ENCODE measurements at regions not wholly inside any gene's neighbourhood (a gene's known extent, or its start where the extent isn't known, plus 50 kb on each side); places are given as distances from the start of the nearest gene placed in this dataset.

GRCh38 chr7:18221377-18222293, 194.0 kb upstream of the PRPS1L1 start (continued):
- TF ChIP-seq ZNF462 (CRISPR knock-in tag; IDR thresholded peaks at IDR 0.05) (no peak), ETS1 (IDR thresholded peaks at IDR 0.05) (no peak), ZNF114 (CRISPR knock-in tag; IDR thresholded peaks at IDR 0.05) (no peak), POLR2AphosphoS5 (IDR thresholded peaks at IDR 0.05; ENCODE audit: low read depth) (no peak)

- Mint-ChIP-seq H3K4me3 (no peak overlapping the region), H3K27me3 (ENCODE audit: insufficient read depth, low read depth, poor library complexity) (no peaks in the 10 kb centered on the region), H3K36me3 (ENCODE audit: low read depth) (no peaks in the 10 kb centered on the region), H3K4me1 (no peaks in the 10 kb centered on the region), H3K9me3 (no peaks in the 10 kb centered on the region), H3K27ac (no peak overlapping the region)
- Histone ChIP-seq H3K36me3 (ENCODE audit: insufficient read depth) (no peaks in the 10 kb centered on the region), H3K4me1 (ENCODE audit: insufficient read depth) (no peaks in the 10 kb centered on the region), H3K27me3 (ENCODE audit: insufficient read depth) (no peaks in the 10 kb centered on the region), H3K9me2 (ENCODE audit: insufficient read depth) (no peaks in the 10 kb centered on the region), H3K4me2 (no peak overlapping the region), H3K4me3 (no peak overlapping the region), H2AFZ (no peak overlapping the region), H3F3A (replicated peaks; ENCODE audit: low read depth) (no peaks in the 10 kb centered on the region), H3K27ac (ENCODE audit: low read depth) (no peak overlapping the region), H4K20me1 (replicated peaks; ENCODE audit: insufficient read depth) (no peaks in the 10 kb centered on the region), H3K79me2 (replicated peaks; ENCODE audit: insufficient read depth) (no peaks in the 10 kb centered on the region)
- no peak for TF ChIP-seq REST (IDR thresholded peaks at IDR 0.05; ENCODE audit: unreplicated experiment)
- TF ChIP-seq JUNB (IDR thresholded peaks at IDR 0.05; ENCODE audit: unreplicated experiment), result no peak
- no peak for TF ChIP-seq CTCF (conservative IDR thresholded peaks at IDR 0.05; ENCODE audit: low read depth in 2 of 2)
- TF ChIP-seq ZNF114 (CRISPR knock-in tag; IDR thresholded peaks at IDR 0.05), result no peak
- no peak for TF ChIP-seq ETS1 (IDR thresholded peaks at IDR 0.05)
- DNase-seq (ENCODE audit: low spot score) (no peak), ATAC-seq (no peak)
Measured at GRCh38 chr7:18222636-18223035, 195.0 kb upstream of the PRPS1L1 start.

Measured in GM23338 (cell line).